PC-3 (cell line): ENCODE measurements at regions not wholly inside any gene's neighbourhood (a gene's known extent, or its start where the extent isn't known, plus 50 kb on each side); places are given as distances from the start of the nearest gene placed in this dataset.

ENCODE experiments used
- EZH2 ChIP-seq: fragments of 300-600 bp; sonication (generic); IDR thresholded peaks from one replicate; pipeline ENCODE4 v1.6.1; 2017; ENCODE audit warnings: antibody characterized with exemption, mild to moderate bottlenecking, low read length; ENCODE audit not compliant: unreplicated experiment
- EZH2phosphoT487 ChIP-seq: fragments of 300-600 bp; sonication (generic); IDR thresholded peaks from 2 replicates; pipeline ENCODE4 v1.6.1; 2018; ENCODE audit warnings: mild to moderate bottlenecking, antibody characterized with exemption, low read length, borderline replicate concordance
- TF ChIP-seq, protein P1 (sequence below): fragments of 300-600 bp; sonication (generic); conservative IDR thresholded peaks from 2 replicates; pipeline ENCODE4 v1.5.1; 2017; ENCODE audit warnings: antibody characterized with exemption, low read depth, mild to moderate bottlenecking, low read length

DNA sequence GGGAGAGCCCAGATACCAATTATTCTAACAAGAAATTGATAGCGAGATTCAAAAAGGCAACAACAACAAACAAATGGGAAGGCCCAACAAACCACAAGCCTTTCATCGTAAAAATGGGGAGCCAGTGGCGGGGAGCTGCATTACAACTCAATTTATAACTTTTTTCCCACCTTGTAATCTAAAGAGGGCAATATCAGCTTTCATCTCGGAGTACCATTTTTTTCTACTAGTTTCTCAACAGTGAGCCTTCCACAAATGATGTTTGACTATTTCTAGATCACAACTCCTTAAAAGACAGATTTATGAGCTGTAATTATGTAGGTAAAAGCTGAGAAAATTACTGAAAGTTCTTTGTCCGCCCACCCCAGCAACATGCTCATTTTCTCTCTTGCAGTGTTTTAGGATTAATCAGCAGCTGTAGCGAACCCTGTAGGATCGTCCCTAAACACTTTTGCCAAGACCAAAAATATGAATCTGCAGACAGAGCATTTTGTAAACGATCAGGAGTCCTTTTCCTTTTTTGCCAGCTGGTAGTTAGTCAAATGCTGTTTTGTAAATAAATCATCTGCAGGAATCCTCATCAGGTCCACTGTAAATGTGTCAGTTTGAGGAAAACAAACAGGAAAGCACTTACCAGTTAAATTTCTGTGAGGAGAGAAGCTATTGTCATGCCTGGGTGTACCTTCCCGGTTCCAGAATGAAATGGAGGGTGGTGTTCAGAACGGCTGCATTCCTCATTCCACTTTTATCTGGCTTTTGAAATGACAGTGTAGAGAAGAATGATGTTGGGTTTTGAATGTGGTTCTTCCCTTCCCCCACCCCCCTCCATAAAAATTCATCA is 53.2 kb downstream of the EEF1B2 start:
- TF ChIP-seq, protein P1, sequence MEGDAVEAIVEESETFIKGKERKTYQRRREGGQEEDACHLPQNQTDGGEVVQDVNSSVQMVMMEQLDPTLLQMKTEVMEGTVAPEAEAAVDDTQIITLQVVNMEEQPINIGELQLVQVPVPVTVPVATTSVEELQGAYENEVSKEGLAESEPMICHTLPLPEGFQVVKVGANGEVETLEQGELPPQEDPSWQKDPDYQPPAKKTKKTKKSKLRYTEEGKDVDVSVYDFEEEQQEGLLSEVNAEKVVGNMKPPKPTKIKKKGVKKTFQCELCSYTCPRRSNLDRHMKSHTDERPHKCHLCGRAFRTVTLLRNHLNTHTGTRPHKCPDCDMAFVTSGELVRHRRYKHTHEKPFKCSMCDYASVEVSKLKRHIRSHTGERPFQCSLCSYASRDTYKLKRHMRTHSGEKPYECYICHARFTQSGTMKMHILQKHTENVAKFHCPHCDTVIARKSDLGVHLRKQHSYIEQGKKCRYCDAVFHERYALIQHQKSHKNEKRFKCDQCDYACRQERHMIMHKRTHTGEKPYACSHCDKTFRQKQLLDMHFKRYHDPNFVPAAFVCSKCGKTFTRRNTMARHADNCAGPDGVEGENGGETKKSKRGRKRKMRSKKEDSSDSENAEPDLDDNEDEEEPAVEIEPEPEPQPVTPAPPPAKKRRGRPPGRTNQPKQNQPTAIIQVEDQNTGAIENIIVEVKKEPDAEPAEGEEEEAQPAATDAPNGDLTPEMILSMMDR, result no peak
- TF ChIP-seq EZH2phosphoT487 (no peak), EZH2 (no peak)
